NT2/D1 (cell line): ENCODE measurements at regions not wholly inside any gene's neighbourhood (a gene's known extent, or its start where the extent isn't known, plus 50 kb on each side); places are given as distances from the start of the nearest gene placed in this dataset.

ENCODE experiments used
- SUZ12 ChIP-seq: IDR thresholded peaks from 2 replicates; pipeline ENCODE4 v1.6.1; 2011; ENCODE audit not compliant: insufficient read length, insufficient read depth; ENCODE audit errors: extremely low read depth
- YY1 ChIP-seq: IDR thresholded peaks from 2 replicates; pipeline ENCODE4 v1.6.1; 2011; ENCODE audit not compliant: insufficient read length, insufficient read depth

GRCh38 chr3:31241533-31241932 is 291.2 kb upstream of the STT3B start:
- TF ChIP-seq YY1 (no peak), SUZ12 (no peak)
